ENCODE measurements at regions not wholly inside any gene's neighbourhood (a gene's known extent, or its start where the extent isn't known, plus 50 kb on each side); places are given as distances from the start of the nearest gene placed in this dataset.

DNA sequence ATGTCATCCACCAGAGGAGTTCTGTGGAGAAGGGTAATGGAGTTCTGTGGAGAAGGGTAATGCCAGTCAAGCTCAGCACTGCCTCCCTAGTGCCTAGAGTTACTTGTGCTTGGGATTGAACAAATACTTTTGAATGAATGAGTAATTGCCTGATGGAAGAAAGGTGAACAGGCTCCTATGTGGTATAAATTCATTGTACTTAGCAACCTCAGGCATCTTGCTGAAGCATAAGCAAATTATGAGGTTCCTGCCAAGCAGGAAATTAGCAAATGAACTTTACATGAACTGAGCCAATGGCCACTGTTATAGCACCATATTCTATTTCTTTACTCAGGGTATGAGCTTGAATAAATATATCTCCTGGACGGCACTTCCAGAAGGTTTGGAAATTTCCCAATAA is 1047.2 kb downstream of the SLC6A15 start:
- TF ChIP-seq, protein P1, sequence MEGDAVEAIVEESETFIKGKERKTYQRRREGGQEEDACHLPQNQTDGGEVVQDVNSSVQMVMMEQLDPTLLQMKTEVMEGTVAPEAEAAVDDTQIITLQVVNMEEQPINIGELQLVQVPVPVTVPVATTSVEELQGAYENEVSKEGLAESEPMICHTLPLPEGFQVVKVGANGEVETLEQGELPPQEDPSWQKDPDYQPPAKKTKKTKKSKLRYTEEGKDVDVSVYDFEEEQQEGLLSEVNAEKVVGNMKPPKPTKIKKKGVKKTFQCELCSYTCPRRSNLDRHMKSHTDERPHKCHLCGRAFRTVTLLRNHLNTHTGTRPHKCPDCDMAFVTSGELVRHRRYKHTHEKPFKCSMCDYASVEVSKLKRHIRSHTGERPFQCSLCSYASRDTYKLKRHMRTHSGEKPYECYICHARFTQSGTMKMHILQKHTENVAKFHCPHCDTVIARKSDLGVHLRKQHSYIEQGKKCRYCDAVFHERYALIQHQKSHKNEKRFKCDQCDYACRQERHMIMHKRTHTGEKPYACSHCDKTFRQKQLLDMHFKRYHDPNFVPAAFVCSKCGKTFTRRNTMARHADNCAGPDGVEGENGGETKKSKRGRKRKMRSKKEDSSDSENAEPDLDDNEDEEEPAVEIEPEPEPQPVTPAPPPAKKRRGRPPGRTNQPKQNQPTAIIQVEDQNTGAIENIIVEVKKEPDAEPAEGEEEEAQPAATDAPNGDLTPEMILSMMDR (IDR thresholded peaks at IDR 0.05): no peak
- DNase-seq (no peak), ATAC-seq (ENCODE audit: low read depth) (no peak)
- no peaks in the 10 kb centered on the region for H3K27me3 Mint-ChIP-seq
- POLR2A ChIA-PET: no interaction called here
- no peak overlapping the region for H3K4me3 Mint-ChIP-seq
- H3K27ac Mint-ChIP-seq: no peak overlapping the region
- H3K9me3 Mint-ChIP-seq: peaks cover 4% of the 10 kb centered on the region
- CTCF ChIA-PET: no interaction called here
- H3K36me3 Mint-ChIP-seq (ENCODE audit: low read depth): no peaks in the 10 kb centered on the region
- intact Hi-C loops (cut with micrococcal nuclease): no loop called here
- no peaks in the 10 kb centered on the region for H3K4me1 Mint-ChIP-seq

GRCh38 chr12:83864054-83864453 is 1048.5 kb downstream of the SLC6A15 start:
- TF ChIP-seq, protein P1 (IDR thresholded peaks at IDR 0.05): no peak
- Mint-ChIP-seq H3K27me3 (no peaks in the 10 kb centered on the region), H3K36me3 (ENCODE audit: low read depth) (no peaks in the 10 kb centered on the region), H3K4me3 (no peak overlapping the region), H3K27ac (no peak overlapping the region), H3K4me1 (no peaks in the 10 kb centered on the region), H3K9me3 (peaks cover 4% of the 10 kb centered on the region)
- ChIA-PET CTCF (no interaction called here), POLR2A (no interaction called here)
- intact Hi-C loops (cut with micrococcal nuclease): no loop called here
- DNase-seq (no peak), ATAC-seq (ENCODE audit: low read depth) (no peak)

- ChIA-PET CTCF (no interaction called here), POLR2A (no interaction called here)
- Mint-ChIP-seq H3K4me3 (no peak overlapping the region), H3K27me3 (no peaks in the 10 kb centered on the region), H3K36me3 (ENCODE audit: low read depth) (no peaks in the 10 kb centered on the region), H3K9me3 (peaks cover 14% of the 10 kb centered on the region), H3K4me1 (no peaks in the 10 kb centered on the region), H3K27ac (no peak overlapping the region)
- intact Hi-C loops (cut with micrococcal nuclease): no loop called here
- ATAC-seq (ENCODE audit: low read depth) (no peak), DNase-seq (no peak)
- TF ChIP-seq, protein P1 (IDR thresholded peaks at IDR 0.05): no peak
These were observed 1053.6 kb downstream of the SLC6A15 start for GRCh38 chr12:83859021-83859420.

GRCh38 chr12:83856803-83857202 is 1055.8 kb downstream of the SLC6A15 start:
- ATAC-seq (ENCODE audit: low read depth): no peak
- Mint-ChIP-seq H3K9me3 (peaks cover 12% of the 10 kb centered on the region), H3K27me3 (no peaks in the 10 kb centered on the region), H3K4me3 (no peak overlapping the region), H3K27ac (no peak overlapping the region), H3K36me3 (ENCODE audit: low read depth) (no peaks in the 10 kb centered on the region), H3K4me1 (no peaks in the 10 kb centered on the region)
- CTCF ChIA-PET: no interaction called here
- DNase-seq: no peak
- intact Hi-C loops (cut with micrococcal nuclease): no loop called here
- POLR2A ChIA-PET: no interaction called here
- TF ChIP-seq, protein P1 (IDR thresholded peaks at IDR 0.05): no peak

DNA sequence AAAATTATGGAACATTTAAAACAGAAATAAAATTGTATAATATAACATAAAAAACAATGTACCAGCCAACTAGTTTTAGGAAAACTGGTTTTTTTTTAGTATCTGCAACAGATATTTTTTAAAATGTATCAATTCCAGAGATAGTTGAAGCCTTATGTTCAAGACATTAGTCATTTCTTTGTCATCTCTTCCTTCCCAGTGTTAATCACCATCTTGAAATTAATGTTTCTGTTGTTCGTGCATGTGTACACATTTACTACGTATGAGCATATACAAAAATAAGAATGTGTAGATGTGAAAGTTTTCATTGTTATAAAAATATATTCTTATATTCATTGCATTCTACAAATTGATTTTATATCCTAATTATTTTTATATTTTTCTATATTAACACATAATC is 1062.1 kb downstream of the SLC6A15 start:
- no peak for DNase-seq
- H3K36me3 Mint-ChIP-seq (ENCODE audit: low read depth): no peaks in the 10 kb centered on the region
- CTCF ChIA-PET: no interaction called here
- intact Hi-C loops (cut with micrococcal nuclease): no loop called here
- POLR2A ChIA-PET: no interaction called here
- H3K27me3 Mint-ChIP-seq: no peaks in the 10 kb centered on the region
- ATAC-seq (ENCODE audit: low read depth): no peak
- H3K9me3 Mint-ChIP-seq: peaks cover 3% of the 10 kb centered on the region
- TF ChIP-seq, protein P1 (IDR thresholded peaks at IDR 0.05): no peak
- no peak overlapping the region for H3K27ac Mint-ChIP-seq
- H3K4me1 Mint-ChIP-seq: no peaks in the 10 kb centered on the region
- no peak overlapping the region for H3K4me3 Mint-ChIP-seq

Data from activated B cell treated with CpG ODN at 0.5 μM for 24 hours (primary cell).